ENCODE measurements at regions not wholly inside any gene's neighbourhood (a gene's known extent, or its start where the extent isn't known, plus 50 kb on each side); places are given as distances from the start of the nearest gene placed in this dataset.
A peak's percentile ranks its signal among the peaks of the same experiment; 100 is the strongest.

- 76 to 85% (median 82%) methylated on average over 18 to 21 of the region's 21 CpGs for whole genome bisulfite sequencing, 4 donors
- Histone ChIP-seq H3K36me3 (replicated peaks in 1 of 2) (no peaks in the 10 kb centered on the region), H3K9me3 (replicated peaks in 1 of 3) (no peaks in the 10 kb centered on the region), H3K27me3 (no peaks in the 10 kb centered on the region), H3K27ac (no peak overlapping the region), H3K4me3 (no peak overlapping the region), H3K4me1 (replicated peaks in 1 of 2) (no peaks in the 10 kb centered on the region)
- TF ChIP-seq CTCF (IDR thresholded peaks at IDR 0.05) (no peak), POLR2A (IDR thresholded peaks at IDR 0.05) (no peak)
- peak in 2 of 7 donors; percentile 3 to 21 for DNase-seq
- intact Hi-C loops (cut with DNase I), result no loop called here
Observed at GRCh38 chr22:47299863-47300697, 537.6 kb downstream of the TBC1D22A start.

- Histone ChIP-seq H3K27ac (no peak overlapping the region), H3K4me3 (no peak overlapping the region), H3K4me1 (replicated peaks in 1 of 2) (no peaks in the 10 kb centered on the region), H3K27me3 (no peaks in the 10 kb centered on the region), H3K9me3 (replicated peaks in 1 of 3) (no peaks in the 10 kb centered on the region), H3K36me3 (replicated peaks in 1 of 2) (no peaks in the 10 kb centered on the region)
- intact Hi-C loops (cut with DNase I), result no loop called here
- 81 to 88% (median 85%) methylated on average over 7 to 18 of the region's 18 CpGs for WGBS, 4 donors
- no peak for TF ChIP-seq POLR2A (IDR thresholded peaks at IDR 0.05)
- no peak for TF ChIP-seq CTCF (IDR thresholded peaks at IDR 0.05)
- DNase-seq, result peak in 2 of 7 donors; percentile 4 to 18
Observed at GRCh38 chr22:47299211-47299862, 536.9 kb downstream of the TBC1D22A start.

- Histone ChIP-seq H3K36me3 (replicated peaks in 1 of 2) (no peaks in the 10 kb centered on the region), H3K4me3 (no peak overlapping the region), H3K27ac (no peak overlapping the region), H3K27me3 (no peaks in the 10 kb centered on the region), H3K9me3 (replicated peaks in 1 of 3) (no peaks in the 10 kb centered on the region), H3K4me1 (replicated peaks in 1 of 2) (no peaks in the 10 kb centered on the region)
- WGBS, 4 donors, result 82 to 89% (median 84%) methylated on average over 9 to 10 of the region's 10 CpGs
- peak in 2 of 7 donors; percentile 9 to 20 for DNase-seq
- TF ChIP-seq CTCF (IDR thresholded peaks at IDR 0.05), result no peak
- TF ChIP-seq POLR2A (IDR thresholded peaks at IDR 0.05), result no peak
- intact Hi-C loops (cut with DNase I), result no loop called here
Observed at GRCh38 chr22:47298017-47298785, 535.8 kb downstream of the TBC1D22A start.

All from adrenal gland (tissue), 9 donors.